ENCODE measurements at regions not wholly inside any gene's neighbourhood (a gene's known extent, or its start where the extent isn't known, plus 50 kb on each side); places are given as distances from the start of the nearest gene placed in this dataset.
A peak's percentile ranks its signal among the peaks of the same experiment; 100 is the strongest.

MicroRNAs in the stretch of these regions (microRNA counts, 767-probe panel; counts per million panel counts)
- microRNA hsa-miR-218-5p: 1,091 counts per million, percentile 1 among the panel's probes with 10 or more counts

Small RNAs in the stretch of these regions (microRNA-seq; reads per million reads assigned to microRNA genes)
- 2.7 reads per million, percentile 8 among the genes with 10 or more reads in this experiment for gene MIR218-1

Small RNAs in the stretch of these regions (small RNA-seq; reads per million reads assigned to genes)
- 0.10 reads per million for gene MIR218-1 (ENCODE audit: low replicate concordance)

Measured in GM23338 (cell line).